Left colon (tissue), 2 donors: ENCODE measurements at regions not wholly inside any gene's neighbourhood (a gene's known extent, or its start where the extent isn't known, plus 50 kb on each side); places are given as distances from the start of the nearest gene placed in this dataset.

ENCODE experiments used
- ATAC-seq: fragments of 200-7000 bp; cut with Tn5 transposase; one replicate; pipeline ENCODE4 v1.9.1; 2020; ENCODE audit warnings: mild to moderate bottlenecking, moderate library complexity
- DNase-seq, 2 donors: peaks; one replicate each; pipeline ENCODE4 v3.0.0-alpha.2; 2020
- intact Hi-C, 2 donors: fragments of 100-400 bp; cut with DNase I in 1 of 2; cut with micrococcal nuclease in 1 of 2; formaldehyde crosslinking; loops; one replicate each; pipeline versions ENCODE4 v1.11.2 to v1.14.0; 2022; cut with DNase I, micrococcal nuclease
- donor health status: DM: no; HTN: no; CAD: no.
- donor health status: DM: yes; HTN: yes; CAD: no.

DNA sequence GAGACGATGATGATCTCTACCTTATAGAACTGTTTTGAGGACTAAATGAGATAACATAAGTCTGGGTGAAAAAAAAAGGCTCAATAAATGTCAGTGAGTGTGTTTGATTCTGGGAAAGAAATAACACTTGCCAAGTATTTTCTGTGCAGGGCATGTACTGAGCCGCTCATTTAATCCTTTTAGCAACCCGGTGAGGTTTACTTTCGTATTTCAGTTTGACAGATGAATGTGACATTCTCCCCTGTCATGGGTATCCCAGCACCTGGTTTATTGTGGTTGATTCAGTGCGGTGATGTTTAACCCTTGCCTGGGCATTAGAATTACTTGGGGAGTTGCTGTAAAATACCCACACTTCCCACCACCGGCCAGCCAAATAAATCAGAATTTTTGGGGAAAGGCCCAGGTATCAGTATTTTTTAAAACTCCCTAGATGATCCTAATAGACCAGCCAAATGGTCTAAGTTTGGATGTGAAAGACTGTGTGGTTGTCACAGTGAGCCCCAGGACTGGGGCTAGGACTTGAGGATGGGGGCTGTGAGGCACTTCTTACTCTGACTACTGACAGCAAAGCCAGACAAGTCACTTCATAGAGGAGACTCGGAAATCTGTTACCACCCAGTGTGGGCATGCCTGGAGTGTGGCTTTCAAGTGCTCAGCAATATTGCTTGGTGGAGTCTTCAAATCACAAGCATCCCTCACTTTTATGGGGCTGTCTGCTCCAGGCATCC, 100.2 kb upstream of the KCNG1 start:
- intact Hi-C loops: no loop called here
- ATAC-seq (peak; percentile 14), DNase-seq (no peak)

DNA sequence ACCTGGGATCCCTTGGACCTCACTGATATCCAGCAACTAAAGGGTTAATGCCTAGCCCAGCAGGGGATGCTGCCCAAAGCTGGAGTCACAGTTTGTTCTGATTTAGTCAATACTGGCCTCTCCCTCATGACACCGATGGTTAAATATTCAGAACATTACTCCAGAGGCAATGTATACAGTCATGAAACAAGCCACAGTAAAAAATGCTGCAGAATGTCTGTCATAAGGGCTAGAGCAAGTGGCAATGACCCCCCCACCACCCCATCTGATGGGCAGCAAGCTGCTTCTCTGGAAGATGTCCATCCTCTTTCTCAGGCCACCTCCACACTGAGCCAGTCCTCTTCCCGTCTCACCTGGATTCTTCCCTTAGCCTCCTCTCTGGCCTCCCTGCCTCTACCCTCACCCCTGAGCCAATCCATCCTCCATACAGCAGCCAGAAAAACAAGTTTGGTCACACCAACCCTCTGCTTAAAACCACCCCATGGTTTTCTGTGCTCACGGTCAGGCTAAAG, 99.0 kb upstream of the KCNG1 start:
- intact Hi-C loops: no loop called here
- no peak for DNase-seq
- ATAC-seq: no peak

DNA sequence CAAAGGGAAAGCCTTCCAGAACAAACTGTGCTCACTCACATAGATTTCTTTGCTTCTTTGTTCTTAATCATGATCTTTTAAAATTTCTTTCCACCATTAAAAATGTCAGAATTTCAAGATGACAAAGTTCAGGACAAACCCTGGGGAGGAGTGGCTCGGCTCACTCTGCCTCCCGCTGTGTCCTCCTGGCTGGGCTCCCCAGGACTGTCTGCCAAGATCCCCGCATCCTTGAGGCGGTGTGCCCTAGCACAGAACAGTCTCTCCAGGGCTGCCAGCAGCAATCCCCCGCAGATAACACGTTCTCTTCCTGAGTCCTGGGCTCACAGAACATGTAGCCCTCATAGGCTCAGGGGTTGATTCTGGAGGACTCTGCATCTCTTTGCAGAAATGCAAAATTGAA, 98.4 kb upstream of the KCNG1 start:
- no peak for DNase-seq
- intact Hi-C loops: no loop called here
- ATAC-seq: peak; percentile 29

DNA sequence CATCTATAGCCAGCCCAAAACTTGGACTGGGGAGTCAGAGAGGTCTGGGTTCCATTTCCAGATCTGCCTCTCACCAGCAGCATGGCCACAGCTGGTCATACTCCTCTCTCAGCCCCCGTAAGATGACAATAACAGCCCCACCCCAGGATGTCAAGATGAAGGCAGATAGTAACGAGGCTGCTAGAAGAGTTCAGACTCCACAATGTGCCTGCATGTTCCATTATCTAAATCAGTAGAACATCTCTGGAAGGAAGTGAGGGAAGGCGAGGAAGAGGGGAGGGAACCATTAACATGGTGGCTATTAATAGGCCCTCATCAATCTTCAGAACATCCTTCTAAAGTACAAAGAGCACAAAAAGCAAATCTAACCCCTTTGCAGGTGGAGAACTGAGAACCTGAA, 98.0 kb upstream of the KCNG1 start:
- no peak for ATAC-seq
- no peak for DNase-seq
- intact Hi-C loops: no loop called here

DNA sequence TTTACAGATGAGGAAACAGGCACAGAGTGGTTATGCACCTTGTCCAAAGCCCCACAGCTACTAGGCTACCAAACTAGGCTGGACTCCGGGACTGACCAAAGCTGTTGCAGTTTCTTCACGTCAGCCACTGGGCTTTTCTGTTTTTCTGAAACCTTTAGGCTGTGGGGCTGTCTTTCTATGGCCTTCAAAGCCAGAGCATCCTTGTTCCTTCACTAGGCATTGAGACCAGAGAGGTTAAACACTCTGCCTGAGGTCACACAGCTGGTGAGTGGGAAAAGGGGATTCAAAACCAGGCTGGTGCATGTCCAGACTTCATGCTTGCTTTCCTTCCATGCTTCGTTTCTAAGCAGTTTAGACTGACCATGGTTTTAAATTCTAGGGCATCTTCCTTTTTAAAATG, 97.5 kb upstream of the KCNG1 start:
- no peak for ATAC-seq
- intact Hi-C loops: no loop called here

DNA sequence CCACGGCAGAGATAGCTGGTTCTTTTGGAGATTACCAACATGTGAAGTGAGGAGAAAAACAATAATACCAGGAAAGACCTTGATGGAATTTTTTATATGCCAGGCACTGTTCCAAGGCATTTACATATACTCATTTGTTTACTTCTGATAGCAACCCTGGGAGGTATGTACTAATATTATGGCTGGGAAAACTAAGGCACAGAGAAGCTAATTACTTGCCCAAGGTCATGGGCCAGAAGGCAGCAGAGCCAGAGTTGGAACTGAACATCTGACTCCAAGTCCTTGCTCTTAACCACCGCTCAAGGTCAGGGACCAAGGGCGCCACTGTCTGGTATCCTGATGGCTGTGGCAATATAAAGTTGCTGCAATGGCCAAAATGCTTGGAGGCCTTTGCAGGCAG, 97.0 kb upstream of the KCNG1 start:
- intact Hi-C loops: no loop called here
- DNase-seq: no peak
- peak; percentile 38 for ATAC-seq

More for the DNA sequence above, 97.5 kb upstream of the KCNG1 start:
- no peak for DNase-seq

DNA sequence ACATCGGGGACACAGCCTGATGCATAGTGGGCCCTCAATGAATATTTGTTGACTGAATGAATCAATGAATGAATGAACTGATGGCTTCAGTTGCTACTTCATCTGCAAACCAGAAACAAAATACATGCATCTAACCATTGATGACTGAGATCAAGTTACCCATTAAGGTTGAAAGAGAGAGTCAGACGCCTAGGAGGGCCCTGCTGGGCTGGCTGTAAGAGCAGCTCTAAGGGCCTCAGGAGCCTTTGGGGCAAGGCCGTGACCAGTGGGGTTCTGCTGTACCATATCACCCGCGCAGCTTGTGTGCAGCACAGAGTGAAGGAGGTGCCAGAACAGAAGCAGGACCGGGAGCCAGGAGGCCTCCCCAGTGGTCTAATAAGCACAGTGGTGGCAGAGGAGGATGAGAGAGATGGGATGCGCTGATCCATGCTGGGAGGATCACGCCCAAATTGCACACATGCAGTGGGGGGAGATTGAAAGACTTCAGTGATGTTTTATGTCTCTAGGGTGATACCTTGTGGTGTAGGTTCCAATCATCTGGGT, 96.1 kb upstream of the KCNG1 start:
- ATAC-seq: no peak

DNA sequence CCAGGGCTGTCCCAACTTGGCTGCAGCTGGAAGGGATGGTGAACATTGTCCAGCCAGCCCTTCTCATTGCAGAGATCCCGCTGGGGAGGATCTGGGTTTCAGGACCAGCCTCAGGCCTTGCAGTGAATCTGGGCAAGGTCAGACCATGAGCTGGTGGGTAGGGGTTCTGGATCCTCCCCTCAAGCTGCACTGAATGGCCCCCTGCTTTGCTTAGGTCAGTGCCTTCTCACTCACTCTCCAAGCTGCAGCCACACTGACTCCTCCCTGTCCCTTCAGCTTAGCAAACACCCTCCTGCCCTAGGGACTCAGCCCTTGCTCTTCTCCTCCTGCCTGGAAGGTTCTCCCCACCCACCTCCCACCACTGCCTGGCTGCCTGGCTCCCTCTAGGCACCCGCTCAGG, 95.3 kb upstream of the KCNG1 start:
- DNase-seq (no peak), ATAC-seq (peak; percentile 33)
- intact Hi-C loops: no loop called here

More for the DNA sequence above, 96.1 kb upstream of the KCNG1 start:
- intact Hi-C loops: no loop called here
- DNase-seq: no peak

DNA sequence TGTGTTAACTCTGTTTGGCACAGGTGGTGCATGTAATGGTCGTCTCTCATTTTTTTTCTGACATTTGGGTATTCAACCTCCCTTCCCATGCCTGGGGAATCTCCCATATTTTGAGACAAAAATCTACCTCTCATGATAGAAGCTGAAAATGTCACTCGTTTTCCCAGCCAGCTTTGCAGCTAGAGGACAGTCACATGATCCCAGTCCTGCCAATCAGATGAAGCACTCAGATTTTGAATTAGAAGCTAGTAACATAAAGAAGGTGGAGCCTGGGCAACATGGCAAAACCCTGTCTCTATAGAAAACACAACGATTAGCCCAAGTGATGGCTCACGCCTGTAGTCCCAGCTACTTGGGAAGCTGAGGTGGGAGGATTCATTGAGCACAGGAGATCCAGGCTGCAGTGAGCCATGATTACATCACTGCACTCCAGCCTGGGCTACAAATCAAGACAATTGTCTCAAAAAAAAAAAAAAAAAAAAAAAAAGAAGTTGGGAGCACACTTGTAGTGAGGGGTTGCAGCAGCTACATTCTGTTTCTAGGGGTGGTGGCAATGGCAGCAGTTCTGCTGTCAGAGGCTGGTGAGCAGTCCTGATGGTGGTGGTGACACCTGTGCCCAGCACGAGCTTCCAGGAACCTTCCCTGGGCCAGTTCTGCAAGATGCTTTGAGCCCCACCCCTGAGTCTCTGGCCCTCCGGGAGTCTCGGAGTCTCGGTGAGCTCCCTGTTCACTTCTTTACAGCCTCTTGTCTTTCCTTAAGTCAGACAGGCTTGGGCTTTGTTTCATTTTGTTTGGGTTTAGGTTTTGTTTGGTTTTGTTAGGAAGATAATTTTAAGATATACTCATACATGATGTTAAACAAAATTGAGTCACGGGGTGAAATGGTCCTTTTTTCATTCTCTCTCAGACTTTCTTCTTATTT, 94.1 kb upstream of the KCNG1 start:
- DNase-seq (no peak), ATAC-seq (peak; percentile 38)
- intact Hi-C loops: no loop called here

DNA sequence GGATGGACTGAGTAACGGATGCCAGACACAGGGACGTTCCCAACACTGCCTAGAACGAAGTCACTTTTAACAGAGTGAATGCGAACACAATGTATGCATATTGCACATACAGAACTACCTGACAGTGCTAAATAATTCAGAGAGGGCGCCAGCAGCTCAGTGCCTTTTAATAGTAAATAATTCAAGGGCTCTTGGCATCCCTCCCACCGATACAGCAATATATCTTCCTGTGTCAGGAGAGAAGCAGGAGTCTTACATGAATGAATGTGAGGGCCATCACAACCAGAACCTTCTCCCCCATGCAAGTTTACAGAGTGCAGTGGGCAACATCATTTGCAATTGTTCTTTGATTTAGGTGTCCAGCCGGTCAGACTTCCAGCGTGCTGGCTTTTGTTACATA, 88.4 kb upstream of the KCNG1 start:
- intact Hi-C loops: no loop called here
- ATAC-seq (no peak), DNase-seq (no peak)

DNA sequence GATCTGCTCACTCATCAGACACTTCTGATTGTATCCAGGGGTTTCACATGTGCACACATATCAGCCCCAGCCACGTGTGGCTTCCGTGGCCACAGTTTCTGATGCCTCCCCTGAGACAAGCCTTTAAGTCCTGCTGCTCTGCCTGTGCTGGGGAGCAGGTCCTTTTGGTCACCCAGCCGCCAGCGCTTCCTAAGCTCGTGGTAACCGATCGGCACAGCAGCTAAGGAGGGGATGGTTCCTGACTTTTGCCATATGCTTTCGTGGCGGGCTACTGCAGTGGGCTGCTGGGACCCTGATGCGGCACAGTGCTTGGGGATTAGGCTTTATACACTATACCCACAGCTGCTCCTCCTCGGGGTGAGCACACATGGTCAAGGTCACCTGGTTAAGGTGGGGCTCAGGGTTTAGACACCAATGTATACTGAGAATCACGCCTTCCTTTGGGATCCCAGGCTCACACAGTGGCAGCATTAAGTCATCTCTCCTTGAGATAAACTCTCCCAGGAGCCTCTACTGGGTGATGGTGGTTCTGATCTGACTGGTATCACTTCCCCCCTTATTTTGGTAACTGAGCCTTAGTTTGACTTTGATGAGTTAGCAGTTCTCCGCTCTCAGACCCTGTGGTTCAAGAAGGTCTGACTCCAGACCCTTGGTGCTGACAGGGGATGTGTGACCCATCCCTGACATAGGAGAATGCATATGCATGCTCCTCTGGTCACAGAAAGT, 85.9 kb upstream of the KCNG1 start:
- intact Hi-C loops: no loop called here
- DNase-seq (no peak), ATAC-seq (no peak)

DNA sequence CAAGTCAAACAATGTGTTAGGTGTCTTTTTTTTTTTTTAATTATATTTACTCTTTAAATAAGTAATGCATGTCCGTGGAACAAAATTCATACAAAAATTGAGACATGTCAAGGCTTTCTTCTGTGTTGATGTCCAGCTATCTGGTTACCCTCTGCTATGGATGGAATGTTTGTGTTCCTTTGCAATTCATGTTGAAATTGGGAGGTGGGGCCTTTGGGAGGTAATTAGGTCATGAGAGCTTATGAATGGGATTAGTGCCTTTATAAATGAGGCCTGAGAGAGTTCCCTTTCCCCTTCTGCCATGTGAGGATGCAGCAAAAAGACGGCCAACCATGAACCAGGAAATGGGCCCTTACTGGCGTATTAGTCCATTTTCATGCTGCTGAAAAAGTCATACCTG, 83.1 kb upstream of the KCNG1 start:
- ATAC-seq: no peak
- no peak for DNase-seq
- intact Hi-C loops: no loop called here

DNA sequence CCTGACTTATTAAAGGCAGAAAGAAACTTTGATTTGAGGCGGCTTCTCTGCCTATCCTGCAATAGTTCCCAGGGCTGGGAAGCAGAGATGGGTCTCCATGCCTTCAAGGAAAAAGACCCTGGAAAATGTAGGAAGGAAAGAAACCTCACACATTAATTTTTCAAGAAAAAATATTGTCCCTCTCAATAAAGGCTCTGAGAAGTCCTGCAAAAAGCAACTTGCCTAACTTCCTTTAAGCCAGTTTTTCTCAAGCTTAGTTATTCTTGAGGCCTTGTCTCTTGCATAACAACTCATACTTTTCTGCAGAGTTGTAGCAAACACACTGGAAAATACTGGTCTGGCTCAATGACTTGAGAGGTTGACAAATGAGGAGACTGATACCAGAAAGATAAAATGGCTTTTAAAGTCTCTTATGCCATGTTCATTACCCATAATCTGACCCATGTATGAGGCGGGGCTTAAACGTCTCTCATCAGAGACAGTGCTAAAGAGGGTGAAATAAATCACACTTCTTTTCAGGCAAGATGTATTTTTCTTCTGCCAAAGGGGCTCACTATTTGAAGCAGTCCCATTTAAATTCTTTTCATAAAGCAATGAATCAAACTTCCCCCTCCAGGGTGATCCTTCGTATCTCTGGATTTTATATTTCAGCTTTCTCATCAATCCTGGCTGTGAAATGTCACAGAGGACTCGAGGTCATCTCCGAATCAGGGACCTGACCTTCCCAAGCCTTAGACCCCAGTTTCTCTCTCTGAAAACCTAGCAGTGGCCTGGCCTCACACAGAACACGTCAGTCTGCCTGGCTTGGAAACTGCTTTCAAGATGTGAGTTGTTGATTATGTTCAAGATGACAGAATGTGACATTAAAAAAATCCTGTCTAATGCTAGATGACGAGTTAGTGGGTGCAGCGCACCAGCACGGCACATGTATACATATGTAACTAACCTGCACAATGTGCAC, 82.3 kb upstream of the KCNG1 start:
- DNase-seq (no peak), ATAC-seq (no peak)
- intact Hi-C loops: no loop called here

DNA sequence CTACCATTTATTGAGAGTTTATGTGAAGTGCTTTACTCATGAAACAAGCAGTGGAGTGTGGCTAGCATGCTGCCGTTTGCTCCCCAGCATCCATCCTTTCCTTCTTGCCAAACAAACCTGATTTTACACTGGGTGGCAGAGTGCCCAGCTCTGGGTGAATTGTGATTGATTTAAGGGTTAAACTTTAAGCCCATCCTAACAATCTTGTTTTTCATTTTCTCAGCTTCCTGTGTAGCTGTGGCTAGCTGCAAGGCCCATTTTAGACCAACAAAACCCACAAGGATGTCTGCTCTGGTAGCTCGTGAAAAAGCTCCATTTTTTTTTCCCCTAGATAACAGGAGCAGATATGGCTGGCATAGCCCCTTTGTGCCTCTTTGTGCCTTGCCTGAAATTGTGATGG, 77.7 kb upstream of the KCNG1 start:
- DNase-seq (peak; percentile 49 to 72), ATAC-seq (peak; percentile 18)
- intact Hi-C loops: no loop called here

DNA sequence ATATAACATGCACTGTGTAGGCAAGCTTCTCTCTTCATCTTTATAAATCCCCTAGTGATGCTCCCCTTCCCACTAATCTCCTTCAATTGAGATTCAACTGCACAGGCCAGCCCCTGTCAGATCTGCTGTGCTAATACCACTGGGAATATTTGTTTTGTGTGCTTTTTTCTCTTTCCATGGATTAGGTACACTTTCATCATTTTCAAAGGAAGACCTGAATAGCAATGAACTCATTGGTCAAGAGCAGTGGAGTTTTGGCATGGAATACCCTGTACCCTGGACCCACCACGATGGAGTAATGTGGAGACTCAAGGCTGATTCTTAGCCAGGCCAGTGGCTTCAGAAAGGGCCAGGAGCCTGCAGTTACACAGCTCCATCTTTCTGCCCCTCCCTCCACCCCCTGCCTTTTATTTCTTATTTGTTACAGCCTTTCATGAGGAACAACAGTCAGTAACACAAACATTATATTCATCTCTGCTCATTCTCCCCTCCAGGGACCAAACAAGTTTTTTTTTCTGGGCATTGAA, 75.4 kb upstream of the KCNG1 start:
- no peak for ATAC-seq
- intact Hi-C loops: no loop called here
- DNase-seq: peak in 1 of 2 donors; percentile 4

DNA sequence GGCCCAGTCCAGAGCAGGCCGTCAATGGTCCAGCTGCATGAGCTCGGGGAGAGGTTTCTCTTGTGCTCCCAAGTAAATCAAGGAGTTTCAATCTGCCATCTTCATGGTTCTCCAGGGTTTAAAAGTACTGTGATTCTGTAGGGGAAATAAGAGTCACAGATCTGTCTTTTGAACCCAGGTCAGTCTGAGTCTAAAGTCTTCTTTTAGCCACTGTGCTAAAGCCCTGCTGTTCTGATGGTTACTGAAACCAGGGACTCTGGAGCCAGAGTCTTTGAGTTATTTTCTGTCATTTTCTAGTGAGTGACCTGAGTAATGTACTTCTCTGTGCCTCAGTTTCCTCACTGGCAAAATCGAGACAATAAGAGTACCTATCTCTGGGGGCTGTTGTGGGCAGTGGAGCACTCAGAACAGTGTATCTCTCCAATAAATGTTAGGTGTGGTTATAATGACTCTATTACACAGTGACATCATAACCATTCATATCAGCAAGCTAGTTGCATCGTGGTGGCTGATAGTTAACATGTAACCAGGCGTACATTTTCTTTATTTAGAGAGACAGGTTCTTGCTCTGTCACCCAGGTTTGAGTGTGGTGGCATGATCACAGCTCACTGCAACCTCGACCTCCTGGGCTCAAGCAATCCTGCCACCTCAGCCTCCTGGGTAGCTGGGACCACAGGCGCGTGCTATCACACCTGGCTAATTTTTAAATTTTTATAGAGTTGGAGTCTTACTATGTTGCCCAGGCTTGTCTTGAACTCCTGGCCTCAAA, 74.6 kb upstream of the KCNG1 start:
- peak; percentile 84 for ATAC-seq

More for the DNA sequence above, 74.6 kb upstream of the KCNG1 start:
- DNase-seq: peak in 1 of 2 donors; percentile 21
- intact Hi-C loops: no loop called here
